HEK293 (cell line): ENCODE measurements at regions not wholly inside any gene's neighbourhood (a gene's known extent, or its start where the extent isn't known, plus 50 kb on each side); places are given as distances from the start of the nearest gene placed in this dataset.
A peak's percentile ranks its signal among the peaks of the same experiment; 100 is the strongest.

Source experiments
- CTCF ChIA-PET: fragments of 350-600 bp; formaldehyde crosslinking; extraction: SDS; loops from one replicate; lab custom pipeline; 2021; ENCODE audit warnings: antibody characterized with exemption; lab: Yijun Ruan, JAX
- POLR2A ChIA-PET: fragments of 300-600 bp; formaldehyde crosslinking; extraction: SDS; loops from one replicate; lab custom pipeline; 2020; ENCODE audit warnings: antibody characterized with exemption, inconsistent platforms; lab: Yijun Ruan, JAX
- H3K27ac ChIP-seq: fragments of 200-500 bp; sonication (Bioruptor generic); 2 replicates; pipeline ENCODE4 v1.5.1; 2014; ENCODE audit warnings: low read depth, low read length, control low read depth, inconsistent platforms; ENCODE audit errors: extremely low read depth
- H3K36me3 ChIP-seq, 2 experiments: fragments of 200-500 bp in 1 of 2; sonication (Bioruptor generic) in 1 of 2; 1 replicate in 1 of 2; 2 replicates in 1 of 2; pipeline ENCODE4 v1.5.1; 2014 to 2017; ENCODE audit warnings: inconsistent platforms in 2 of 2, low read length in 2 of 2; ENCODE audit not compliant: control insufficient read depth in 2 of 2, insufficient read depth in 1 of 2
- H3K4me1 ChIP-seq: fragments of 200-500 bp; sonication (Bioruptor generic); 2 replicates; pipeline ENCODE4 v1.5.1; 2014; ENCODE audit warnings: mild to moderate bottlenecking, low read length, inconsistent platforms; ENCODE audit not compliant: control insufficient read depth, insufficient read depth
- H3K4me3 ChIP-seq: 2 replicates; pipeline ENCODE4 v1.5.1; 2011; ENCODE audit warnings: low read depth, mild to moderate bottlenecking, control low read depth, low read length, moderate library complexity
- H3K9me3 ChIP-seq: fragments of 200-500 bp; sonication (Bioruptor generic); 2 replicates; pipeline ENCODE4 v1.5.1; 2014; ENCODE audit warnings: low read depth, low read length, inconsistent platforms; ENCODE audit not compliant: control insufficient read depth, insufficient read depth
- MZF1 ChIP-seq: fragments of 450-650 bp; formaldehyde crosslinking; IDR thresholded peaks from 2 replicates; pipeline ENCODE4 v1.5.1; 2017; ENCODE audit warnings: missing biosample characterization, missing genetic modification characterization, borderline replicate concordance
- PATZ1 ChIP-seq: fragments of 450-650 bp; formaldehyde crosslinking; IDR thresholded peaks from 2 replicates; pipeline ENCODE4 v1.5.1; 2016; ENCODE audit warnings: missing biosample characterization, missing genetic modification characterization
- SP3 ChIP-seq: fragments of 450-650 bp; formaldehyde crosslinking; IDR thresholded peaks from 2 replicates; pipeline ENCODE4 v1.5.1; 2016; ENCODE audit warnings: missing biosample characterization, missing genetic modification characterization
- ZFP37 ChIP-seq: fragments of 450-650 bp; formaldehyde crosslinking; IDR thresholded peaks from 2 replicates; pipeline ENCODE4 v1.5.1; 2016; ENCODE audit warnings: missing biosample characterization, missing genetic modification characterization
- ZNF174 ChIP-seq: fragments of 450-650 bp; formaldehyde crosslinking; IDR thresholded peaks from 2 replicates; pipeline ENCODE4 v1.5.0; 2017; ENCODE audit warnings: missing biosample characterization, mild to moderate bottlenecking, missing genetic modification characterization
- ZNF211 ChIP-seq: fragments of 450-650 bp; formaldehyde crosslinking; IDR thresholded peaks from 2 replicates; pipeline ENCODE4 v1.5.1; 2016; ENCODE audit warnings: low read depth, missing biosample characterization, missing genetic modification characterization
- ZNF248 ChIP-seq: fragments of 450-650 bp; formaldehyde crosslinking; IDR thresholded peaks from 2 replicates; pipeline ENCODE4 v1.5.1; 2017; ENCODE audit warnings: missing biosample characterization, missing genetic modification characterization
- ZNF398 ChIP-seq: fragments of 450-650 bp; formaldehyde crosslinking; IDR thresholded peaks from 2 replicates; pipeline ENCODE4 v1.5.1; 2017; ENCODE audit warnings: missing biosample characterization, missing genetic modification characterization
- ZNF416 ChIP-seq: fragments of 450-650 bp; formaldehyde crosslinking; IDR thresholded peaks from 2 replicates; pipeline ENCODE4 v1.5.1; 2016; ENCODE audit warnings: missing biosample characterization, missing genetic modification characterization
- ZNF449 ChIP-seq: fragments of 450-650 bp; formaldehyde crosslinking; IDR thresholded peaks from 2 replicates; pipeline ENCODE4 v1.5.1; 2017; ENCODE audit warnings: missing biosample characterization, mild to moderate bottlenecking, missing genetic modification characterization, moderate library complexity
- ZNF513 ChIP-seq: fragments of 450-650 bp; IDR thresholded peaks from 2 replicates; pipeline ENCODE4 v1.5.1; 2018; ENCODE audit warnings: missing biosample characterization, missing genetic modification characterization
- ZNF530 ChIP-seq: fragments of 450-650 bp; formaldehyde crosslinking; IDR thresholded peaks from 2 replicates; pipeline ENCODE4 v1.5.1; 2016; ENCODE audit warnings: low read depth, missing biosample characterization, missing genetic modification characterization
- ZNF561 ChIP-seq: fragments of 450-650 bp; IDR thresholded peaks from 2 replicates; pipeline ENCODE4 v1.5.1; 2018; ENCODE audit warnings: missing biosample characterization, missing genetic modification characterization, borderline replicate concordance
- ZNF645 ChIP-seq: fragments of 450-650 bp; formaldehyde crosslinking; IDR thresholded peaks from 2 replicates; pipeline ENCODE4; 2016; ENCODE audit warnings: missing biosample characterization, missing genetic modification characterization
- ZNF654 ChIP-seq: fragments of 450-650 bp; formaldehyde crosslinking; IDR thresholded peaks from 2 replicates; pipeline ENCODE4 v1.5.1; 2016; ENCODE audit warnings: low read depth, missing biosample characterization, missing genetic modification characterization
- ZNF707 ChIP-seq: fragments of 450-650 bp; formaldehyde crosslinking; IDR thresholded peaks from 2 replicates; pipeline ENCODE4 v1.5.1; 2016; ENCODE audit warnings: missing biosample characterization, missing genetic modification characterization
- ZSCAN16 ChIP-seq: fragments of 450-650 bp; formaldehyde crosslinking; IDR thresholded peaks from 2 replicates; pipeline ENCODE4 v1.5.1; 2016; ENCODE audit warnings: missing biosample characterization, missing genetic modification characterization
- ZSCAN4 ChIP-seq: fragments of 450-650 bp; formaldehyde crosslinking; IDR thresholded peaks from 2 replicates; pipeline ENCODE4 v1.5.1; 2017; ENCODE audit warnings: missing biosample characterization, missing genetic modification characterization

GRCh38 chr5:158354958-158355357, 496.0 kb upstream of the CLINT1 start:
- Histone ChIP-seq H3K9me3 (no peaks in the 10 kb centered on the region), H3K27ac (no peak overlapping the region), H3K36me3 (no peaks in the 10 kb centered on the region), H3K4me3 (no peak overlapping the region), H3K4me1 (no peaks in the 10 kb centered on the region)
- ChIA-PET CTCF (interaction anchor here (0.8 kb wide), 1 partner anchor 80 kb away, joined by 3 read pairs; no protein-coding TSS in a partner anchor), POLR2A (no interaction called here)
- TF ChIP-seq SP3 (no peak), ZSCAN4 (no peak), MZF1 (tag by site-specific recombination) (no peak), ZNF398 (tag by site-specific recombination) (no peak), ZSCAN16 (tag by site-specific recombination) (no peak), ZNF174 (tag by site-specific recombination) (no peak), ZNF561 (tag by site-specific recombination) (no peak), ZNF248 (tag by site-specific recombination) (no peak), ZFP37 (tag by site-specific recombination) (no peak), ZNF654 (tag by site-specific recombination) (no peak), ZNF645 (tag by site-specific recombination) (no peak), ZNF416 (no peak), ZNF530 (tag by site-specific recombination) (no peak), ZNF211 (tag by site-specific recombination) (no peak), ZNF707 (tag by site-specific recombination) (no peak), PATZ1 (tag by site-specific recombination) (no peak)

- no peak overlapping the region for H3K27ac ChIP-seq
- H3K4me3 ChIP-seq = no peak overlapping the region
- ChIA-PET CTCF (no interaction called here), POLR2A (no interaction called here)
- H3K9me3 ChIP-seq = no peaks in the 10 kb centered on the region
- no peaks in the 10 kb centered on the region for H3K4me1 ChIP-seq
- TF ChIP-seq ZNF449 (peak; percentile 56; the same call in 1 of the 2 replicates), ZNF513 (no peak)
- no peaks in the 10 kb centered on the region for H3K36me3 ChIP-seq
These were observed 492.7 kb upstream of the CLINT1 start for GRCh38 chr5:158351485-158352125.
